OCI-LY7 (cell line): ENCODE measurements at regions not wholly inside any gene's neighbourhood (a gene's known extent, or its start where the extent isn't known, plus 50 kb on each side); places are given as distances from the start of the nearest gene placed in this dataset.

Experiments used
- EZH2phosphoT487 ChIP-seq: fragments of 200-600 bp; sonication (generic); IDR thresholded peaks from 2 replicates; pipeline ENCODE4 v1.6.1; 2018; ENCODE audit warnings: low read depth, borderline replicate concordance, mild to moderate bottlenecking, mixed run types, antibody characterized with exemption, low read length, moderate library complexity, mixed read lengths
- TF ChIP-seq, protein P1 (sequence below): fragments of 200-600 bp; sonication (generic); conservative IDR thresholded peaks from 2 replicates; pipeline ENCODE4 v1.5.1; 2014; ENCODE audit warnings: mild to moderate bottlenecking, antibody characterized with exemption, low read length, moderate library complexity, mixed read lengths

- TF ChIP-seq, protein P1, sequence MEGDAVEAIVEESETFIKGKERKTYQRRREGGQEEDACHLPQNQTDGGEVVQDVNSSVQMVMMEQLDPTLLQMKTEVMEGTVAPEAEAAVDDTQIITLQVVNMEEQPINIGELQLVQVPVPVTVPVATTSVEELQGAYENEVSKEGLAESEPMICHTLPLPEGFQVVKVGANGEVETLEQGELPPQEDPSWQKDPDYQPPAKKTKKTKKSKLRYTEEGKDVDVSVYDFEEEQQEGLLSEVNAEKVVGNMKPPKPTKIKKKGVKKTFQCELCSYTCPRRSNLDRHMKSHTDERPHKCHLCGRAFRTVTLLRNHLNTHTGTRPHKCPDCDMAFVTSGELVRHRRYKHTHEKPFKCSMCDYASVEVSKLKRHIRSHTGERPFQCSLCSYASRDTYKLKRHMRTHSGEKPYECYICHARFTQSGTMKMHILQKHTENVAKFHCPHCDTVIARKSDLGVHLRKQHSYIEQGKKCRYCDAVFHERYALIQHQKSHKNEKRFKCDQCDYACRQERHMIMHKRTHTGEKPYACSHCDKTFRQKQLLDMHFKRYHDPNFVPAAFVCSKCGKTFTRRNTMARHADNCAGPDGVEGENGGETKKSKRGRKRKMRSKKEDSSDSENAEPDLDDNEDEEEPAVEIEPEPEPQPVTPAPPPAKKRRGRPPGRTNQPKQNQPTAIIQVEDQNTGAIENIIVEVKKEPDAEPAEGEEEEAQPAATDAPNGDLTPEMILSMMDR, result no peak
- no peak for TF ChIP-seq EZH2phosphoT487
Measured at GRCh38 chr6:122302067-122302466, 97.4 kb upstream of the HSF2 start.
